Thyroid gland (tissue), 4 donors: ENCODE measurements at regions not wholly inside any gene's neighbourhood (a gene's known extent, or its start where the extent isn't known, plus 50 kb on each side); places are given as distances from the start of the nearest gene placed in this dataset.

Source experiments
- POLR2A ChIP-seq, 2 donors: fragments of 450-650 bp; IDR thresholded peaks; one replicate each; pipeline ENCODE4 v1.6.1; 2017; ENCODE audit warnings: antibody characterized with exemption in 2 of 2, mild to moderate bottlenecking in 2 of 2, moderate library complexity in 1 of 2
- TF ChIP-seq, protein P1 (sequence below), 6 experiments: fragments of 200-600 bp in 3 of 6; fragments of 450-650 bp in 3 of 6; sonication (generic) in 3 of 6; IDR thresholded peaks; one replicate each; pipeline ENCODE4 v1.5.1; 2016 to 2019; ENCODE audit warnings: antibody characterized with exemption in 6 of 6, mild to moderate bottlenecking in 2 of 6, inconsistent platforms in 1 of 6, moderate library complexity in 1 of 6

DNA sequence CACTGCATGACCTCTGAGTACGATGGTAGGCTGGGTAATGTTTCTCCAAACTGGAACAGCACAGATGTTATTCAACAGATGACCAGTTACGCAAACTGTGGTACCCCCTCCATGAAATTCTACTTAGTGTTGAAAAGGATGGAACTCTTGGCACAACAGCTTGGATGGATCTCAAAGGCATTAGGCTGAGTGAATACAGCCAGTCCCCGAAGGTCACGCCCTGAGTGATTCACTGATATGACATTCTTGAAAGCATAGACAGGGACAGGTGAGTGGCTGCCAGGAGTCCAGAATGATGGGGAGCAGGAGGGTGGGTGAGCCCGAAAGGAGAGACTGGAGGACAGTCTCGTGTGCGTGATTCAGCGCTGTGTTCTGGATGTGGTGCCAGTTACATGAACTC is 187.5 kb upstream of the TMEM132C start:
- TF ChIP-seq, protein P1, sequence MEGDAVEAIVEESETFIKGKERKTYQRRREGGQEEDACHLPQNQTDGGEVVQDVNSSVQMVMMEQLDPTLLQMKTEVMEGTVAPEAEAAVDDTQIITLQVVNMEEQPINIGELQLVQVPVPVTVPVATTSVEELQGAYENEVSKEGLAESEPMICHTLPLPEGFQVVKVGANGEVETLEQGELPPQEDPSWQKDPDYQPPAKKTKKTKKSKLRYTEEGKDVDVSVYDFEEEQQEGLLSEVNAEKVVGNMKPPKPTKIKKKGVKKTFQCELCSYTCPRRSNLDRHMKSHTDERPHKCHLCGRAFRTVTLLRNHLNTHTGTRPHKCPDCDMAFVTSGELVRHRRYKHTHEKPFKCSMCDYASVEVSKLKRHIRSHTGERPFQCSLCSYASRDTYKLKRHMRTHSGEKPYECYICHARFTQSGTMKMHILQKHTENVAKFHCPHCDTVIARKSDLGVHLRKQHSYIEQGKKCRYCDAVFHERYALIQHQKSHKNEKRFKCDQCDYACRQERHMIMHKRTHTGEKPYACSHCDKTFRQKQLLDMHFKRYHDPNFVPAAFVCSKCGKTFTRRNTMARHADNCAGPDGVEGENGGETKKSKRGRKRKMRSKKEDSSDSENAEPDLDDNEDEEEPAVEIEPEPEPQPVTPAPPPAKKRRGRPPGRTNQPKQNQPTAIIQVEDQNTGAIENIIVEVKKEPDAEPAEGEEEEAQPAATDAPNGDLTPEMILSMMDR (IDR thresholded peaks at IDR 0.05): no peak
- no peak for TF ChIP-seq POLR2A (IDR thresholded peaks at IDR 0.05)
